GM18858 (cell line): ENCODE measurements at regions not wholly inside any gene's neighbourhood (a gene's known extent, or its start where the extent isn't known, plus 50 kb on each side); places are given as distances from the start of the nearest gene placed in this dataset.
"Not testable (repeated sequence)": the region's sequence is repeated elsewhere in the genome, so short reads cannot be mapped to it uniquely, and the experiment has no call there.

Experiments
- ATAC-seq: cut with Tn5 transposase; IDR thresholded peaks from one replicate; pipeline ENCODE4 v1.9.1; 2021; ENCODE audit not compliant: unreplicated experiment

- no peak for ATAC-seq
Measured at GRCh38 chr7:145147865-145148264, 312.0 kb upstream of the TPK1 start.

GRCh38 chr7:145143685-145144084 lies 307.8 kb upstream of the TPK1 start:
- ATAC-seq, result no peak

GRCh38 chr7:145134377-145134776 lies 298.5 kb upstream of the TPK1 start:
- no peak for ATAC-seq

- no peak for ATAC-seq
Measured at GRCh38 chr7:145123502-145123901, 287.6 kb upstream of the TPK1 start.

GRCh38 chr7:145106001-145106400 lies 270.1 kb upstream of the TPK1 start:
- ATAC-seq, result no peak

GRCh38 chr7:145105561-145105960 lies 269.7 kb upstream of the TPK1 start:
- ATAC-seq, result no peak

GRCh38 chr7:145104400-145104799 lies 268.5 kb upstream of the TPK1 start:
- no peak for ATAC-seq

GRCh38 chr7:145102199-145102598 lies 266.3 kb upstream of the TPK1 start:
- not testable (repeated sequence) for ATAC-seq

GRCh38 chr7:145092766-145093165 lies 256.9 kb upstream of the TPK1 start:
- ATAC-seq, result no peak

GRCh38 chr7:145088111-145088745 lies 252.4 kb upstream of the TPK1 start:
- ATAC-seq, result no peak

- ATAC-seq, result peak; percentile 50
Measured at GRCh38 chr7:145082366-145083161, 246.7 kb upstream of the TPK1 start.

GRCh38 chr7:145065473-145065872 lies 229.6 kb upstream of the TPK1 start:
- ATAC-seq, result no peak

GRCh38 chr7:145064114-145064513 lies 228.3 kb upstream of the TPK1 start:
- no peak for ATAC-seq

- ATAC-seq, result no peak
Measured at GRCh38 chr7:145053781-145054180, 217.9 kb upstream of the TPK1 start.

GRCh38 chr7:145050415-145050814 lies 214.6 kb upstream of the TPK1 start:
- no peak for ATAC-seq

- ATAC-seq, result peak; percentile 85
Measured at GRCh38 chr7:145036604-145037405, 201.0 kb upstream of the TPK1 start.

- ATAC-seq, result no peak
Measured at GRCh38 chr7:145031162-145031561, 195.3 kb upstream of the TPK1 start.

- no peak for ATAC-seq
Measured at GRCh38 chr7:145030754-145031153, 194.9 kb upstream of the TPK1 start.

GRCh38 chr7:145020454-145020853 lies 184.6 kb upstream of the TPK1 start:
- ATAC-seq, result no peak

GRCh38 chr7:145016068-145016467 lies 180.2 kb upstream of the TPK1 start:
- no peak for ATAC-seq

GRCh38 chr7:145009876-145010275 lies 174.0 kb upstream of the TPK1 start:
- ATAC-seq, result no peak

GRCh38 chr7:145005601-145006000 lies 169.7 kb upstream of the TPK1 start:
- ATAC-seq, result no peak
